Glutamatergic neuron (in vitro differentiated cells): ENCODE measurements at regions not wholly inside any gene's neighbourhood (a gene's known extent, or its start where the extent isn't known, plus 50 kb on each side); places are given as distances from the start of the nearest gene placed in this dataset.

Source experiments
- DNase-seq: peaks from one replicate; pipeline ENCODE4 v3.0.0; 2022
- H3K27ac Mint-ChIP-seq: one replicate; pipeline ENCODE4 v1.8.0; 2020; ENCODE audit warnings: mild to moderate bottlenecking, mixed read lengths, inconsistent platforms; ENCODE audit not compliant: unreplicated experiment
- H3K27me3 Mint-ChIP-seq: one replicate; pipeline ENCODE4 v1.8.0; 2020; ENCODE audit warnings: mild to moderate bottlenecking, moderate library complexity, mixed read lengths, inconsistent platforms; ENCODE audit not compliant: unreplicated experiment
- H3K36me3 Mint-ChIP-seq: one replicate; pipeline ENCODE4 v1.8.0; 2020; ENCODE audit warnings: mild to moderate bottlenecking, mixed read lengths, inconsistent platforms; ENCODE audit not compliant: unreplicated experiment
- H3K4me1 Mint-ChIP-seq: one replicate; pipeline ENCODE4 v1.8.0; 2020; ENCODE audit warnings: mild to moderate bottlenecking, low read depth, mixed read lengths, inconsistent platforms; ENCODE audit not compliant: unreplicated experiment
- H3K4me3 Mint-ChIP-seq: one replicate; pipeline ENCODE4 v1.8.0; 2020; ENCODE audit warnings: mild to moderate bottlenecking, mixed read lengths, inconsistent platforms; ENCODE audit not compliant: unreplicated experiment
- H3K9me3 Mint-ChIP-seq: one replicate; pipeline ENCODE4 v1.8.0; 2020; ENCODE audit warnings: mild to moderate bottlenecking, moderate library complexity, mixed read lengths, inconsistent platforms; ENCODE audit not compliant: unreplicated experiment
- TF ChIP-seq, protein P1 (sequence below): fragments of 200-600 bp; sonication (generic); IDR thresholded peaks from one replicate; pipeline ENCODE4 v1.5.0; 2021; ENCODE audit not compliant: partially characterized antibody, unreplicated experiment

DNA sequence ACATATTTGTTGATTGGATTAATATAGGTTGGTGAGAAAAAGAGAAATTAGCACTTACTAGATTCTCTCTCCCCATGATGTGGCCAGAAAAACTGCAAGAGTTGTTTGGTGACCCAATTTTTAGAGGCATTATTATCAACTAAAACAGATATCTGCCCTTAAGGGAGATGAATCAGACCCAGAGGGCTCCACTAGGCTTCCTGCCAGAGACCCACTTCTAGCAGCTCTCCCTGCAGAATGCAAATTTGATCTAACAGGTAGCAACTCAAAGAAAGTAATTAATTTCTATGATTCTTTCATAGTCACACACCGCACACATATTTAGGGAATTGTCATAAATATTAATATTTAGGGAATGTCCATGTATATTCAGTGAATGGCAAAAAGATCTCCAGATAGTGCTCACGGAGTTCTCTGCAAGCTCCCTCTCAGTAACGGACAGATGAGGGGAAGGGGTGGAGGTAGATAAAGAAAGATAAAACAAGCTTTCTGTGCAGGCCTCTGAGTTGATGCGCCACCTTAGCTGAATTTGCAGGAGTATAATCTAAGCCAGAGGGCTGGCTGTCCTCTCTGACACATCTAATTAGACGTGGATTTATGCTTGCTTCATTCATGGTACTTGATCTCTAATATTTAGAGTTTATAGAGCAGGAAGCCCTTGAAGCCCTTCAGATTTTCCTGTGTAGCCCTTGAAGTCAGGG, 84.1 kb upstream of the CCDC190 start:
- TF ChIP-seq, protein P1, sequence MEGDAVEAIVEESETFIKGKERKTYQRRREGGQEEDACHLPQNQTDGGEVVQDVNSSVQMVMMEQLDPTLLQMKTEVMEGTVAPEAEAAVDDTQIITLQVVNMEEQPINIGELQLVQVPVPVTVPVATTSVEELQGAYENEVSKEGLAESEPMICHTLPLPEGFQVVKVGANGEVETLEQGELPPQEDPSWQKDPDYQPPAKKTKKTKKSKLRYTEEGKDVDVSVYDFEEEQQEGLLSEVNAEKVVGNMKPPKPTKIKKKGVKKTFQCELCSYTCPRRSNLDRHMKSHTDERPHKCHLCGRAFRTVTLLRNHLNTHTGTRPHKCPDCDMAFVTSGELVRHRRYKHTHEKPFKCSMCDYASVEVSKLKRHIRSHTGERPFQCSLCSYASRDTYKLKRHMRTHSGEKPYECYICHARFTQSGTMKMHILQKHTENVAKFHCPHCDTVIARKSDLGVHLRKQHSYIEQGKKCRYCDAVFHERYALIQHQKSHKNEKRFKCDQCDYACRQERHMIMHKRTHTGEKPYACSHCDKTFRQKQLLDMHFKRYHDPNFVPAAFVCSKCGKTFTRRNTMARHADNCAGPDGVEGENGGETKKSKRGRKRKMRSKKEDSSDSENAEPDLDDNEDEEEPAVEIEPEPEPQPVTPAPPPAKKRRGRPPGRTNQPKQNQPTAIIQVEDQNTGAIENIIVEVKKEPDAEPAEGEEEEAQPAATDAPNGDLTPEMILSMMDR = no peak
- Mint-ChIP-seq H3K4me3 (no peak overlapping the region), H3K9me3 (no peaks in the 10 kb centered on the region), H3K27me3 (no peaks in the 10 kb centered on the region), H3K27ac (no peak overlapping the region), H3K36me3 (no peaks in the 10 kb centered on the region), H3K4me1 (peaks cover 1% of the 10 kb centered on the region)
- no peak for DNase-seq

DNA sequence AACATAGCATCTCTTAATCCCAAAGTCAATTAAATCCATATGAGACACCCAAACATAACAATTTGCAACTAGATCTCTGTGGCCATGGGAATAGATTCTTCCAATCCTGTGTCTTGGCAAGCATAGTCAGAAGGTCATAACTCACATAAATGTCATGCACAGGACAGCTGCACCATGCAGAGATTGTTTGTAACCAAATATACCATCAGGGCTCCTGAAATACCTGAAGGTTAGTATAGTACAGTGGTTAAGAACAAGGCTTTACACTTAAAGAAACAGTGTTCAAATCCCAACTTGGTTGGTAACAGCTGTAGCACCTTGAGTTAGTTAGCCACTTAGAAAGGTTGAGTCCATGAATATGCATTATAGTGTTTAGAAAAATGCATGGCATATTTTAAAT, 82.6 kb upstream of the CCDC190 start:
- Mint-ChIP-seq H3K27ac (no peak overlapping the region), H3K4me1 (peaks cover 3% of the 10 kb centered on the region), H3K4me3 (no peak overlapping the region), H3K27me3 (no peaks in the 10 kb centered on the region), H3K9me3 (peaks cover 2% of the 10 kb centered on the region), H3K36me3 (no peaks in the 10 kb centered on the region)
- no peak for DNase-seq
- TF ChIP-seq, protein P1 = no peak

DNA sequence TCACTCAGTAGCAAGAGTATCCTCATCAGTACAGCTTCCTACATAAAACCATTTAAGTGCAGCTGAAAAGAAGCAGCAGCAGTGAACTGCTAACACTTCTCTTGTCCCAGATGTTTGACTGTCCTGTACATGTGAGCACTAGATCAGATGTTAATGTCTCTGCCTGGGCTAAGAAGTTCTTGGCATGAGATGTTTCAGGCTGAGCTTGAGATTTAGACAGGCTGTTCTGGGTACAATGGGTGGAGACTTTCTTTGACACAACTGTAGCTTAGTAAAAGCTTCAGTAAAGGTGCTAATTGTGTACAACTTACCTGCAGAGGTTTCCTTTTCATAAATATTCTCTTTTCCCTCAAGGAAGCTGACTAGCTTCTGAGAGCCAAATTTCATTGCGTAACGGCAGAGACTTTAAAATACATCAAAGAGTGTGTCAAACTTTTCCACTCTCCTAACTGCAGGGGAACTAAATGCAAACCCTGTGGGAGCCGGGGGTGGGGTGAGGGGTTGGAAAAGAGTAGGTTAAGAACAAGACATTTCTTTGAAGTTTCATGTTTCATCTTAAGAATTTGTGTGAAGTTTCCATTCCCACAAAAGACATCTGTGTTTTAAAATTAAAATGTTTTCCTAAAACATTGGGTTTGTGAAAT, 82.1 kb upstream of the CCDC190 start:
- Mint-ChIP-seq H3K9me3 (peaks cover 2% of the 10 kb centered on the region), H3K27ac (no peak overlapping the region), H3K4me3 (no peak overlapping the region), H3K27me3 (no peaks in the 10 kb centered on the region), H3K36me3 (no peaks in the 10 kb centered on the region), H3K4me1 (peaks cover 3% of the 10 kb centered on the region)
- TF ChIP-seq, protein P1 = no peak
- no peak for DNase-seq

DNA sequence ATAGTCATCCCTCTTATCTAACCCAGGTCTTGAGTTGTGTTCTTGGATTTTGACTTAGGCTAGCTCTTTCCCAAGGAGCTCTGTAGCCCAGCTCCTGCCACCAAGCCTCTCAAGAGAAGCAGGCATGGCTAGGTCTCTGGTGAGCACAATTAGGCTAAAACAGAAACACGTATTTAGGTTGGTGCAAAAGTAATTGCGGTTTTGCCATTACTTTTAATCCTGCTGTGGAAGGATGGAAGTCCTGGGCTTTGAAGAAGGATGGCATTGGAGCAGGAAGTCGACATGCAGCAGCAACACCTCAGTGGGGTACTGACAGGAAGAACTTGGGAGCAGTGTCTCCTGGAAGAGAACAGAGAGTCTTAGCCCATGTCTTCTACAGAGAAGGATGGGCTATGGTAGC, 80.0 kb upstream of the CCDC190 start:
- TF ChIP-seq, protein P1 = no peak
- peaks cover 2% of the 10 kb centered on the region for H3K9me3 Mint-ChIP-seq
- H3K27ac Mint-ChIP-seq = no peak overlapping the region
- no peaks in the 10 kb centered on the region for H3K36me3 Mint-ChIP-seq
- H3K4me3 Mint-ChIP-seq = no peak overlapping the region
- DNase-seq = no peak
- H3K27me3 Mint-ChIP-seq = no peaks in the 10 kb centered on the region
- peaks cover 3% of the 10 kb centered on the region for H3K4me1 Mint-ChIP-seq

DNA sequence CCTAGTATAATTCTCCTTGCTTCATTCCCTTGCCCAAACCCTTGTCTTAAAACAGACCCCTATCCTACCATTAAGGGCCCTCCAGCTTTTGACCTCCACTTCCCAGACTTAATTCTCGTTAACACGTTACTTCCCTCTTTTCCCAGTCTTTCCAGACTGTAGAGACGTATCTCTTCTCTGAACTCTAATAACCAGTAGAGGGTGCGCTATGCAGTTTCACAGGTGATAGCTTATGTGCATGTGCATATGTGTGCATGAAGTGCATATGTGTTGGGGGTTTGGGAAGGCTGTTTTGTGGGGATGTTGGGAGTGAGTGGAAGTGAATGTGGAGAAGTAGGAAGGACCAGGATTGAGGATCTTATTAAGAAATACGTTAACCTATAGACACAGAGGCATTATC, 78.1 kb upstream of the CCDC190 start:
- Mint-ChIP-seq H3K4me1 (peaks cover 3% of the 10 kb centered on the region), H3K36me3 (no peaks in the 10 kb centered on the region), H3K4me3 (no peak overlapping the region), H3K27ac (no peak overlapping the region), H3K9me3 (peaks cover 2% of the 10 kb centered on the region), H3K27me3 (no peaks in the 10 kb centered on the region)
- TF ChIP-seq, protein P1 = no peak
- DNase-seq = no peak
